PC-3 (cell line): ENCODE measurements at regions not wholly inside any gene's neighbourhood (a gene's known extent, or its start where the extent isn't known, plus 50 kb on each side); places are given as distances from the start of the nearest gene placed in this dataset.
A peak's percentile ranks its signal among the peaks of the same experiment; 100 is the strongest.

ENCODE experiments used
- ATAC-seq: fragments of 200-7000 bp; cut with Tn5 transposase; 2 replicates; pipeline ENCODE4 v1.9.1; 2020; ENCODE audit warnings: mild to moderate bottlenecking, moderate library complexity
- BruUV-seq: library from RNA; stranded (reverse); fragments of 400-500 nt; replicated peaks from 2 replicates; lab custom pipeline; 2021; lab: Mats Ljungman, UMichigan
- CTCF ChIA-PET: fragments of 300-600 bp; sonication (Branson Sonifier 250); formaldehyde crosslinking; loops from one replicate; lab custom pipeline; 2022; ENCODE audit warnings: antibody characterized with exemption; lab: Charles Lee
- POLR2A ChIA-PET: fragments of 300-600 bp; sonication (Branson Sonifier 250); formaldehyde crosslinking; loops from one replicate; lab custom pipeline; 2022; ENCODE audit warnings: antibody characterized with exemption; ENCODE audit not compliant: unreplicated experiment; lab: Charles Lee
- DNase-seq: peaks from one replicate; pipeline ENCODE4 v3.0.0-alpha.2; 2015
- H2AFZ ChIP-seq: fragments of 300-600 bp; sonication (generic); 2 replicates; pipeline ENCODE4 v1.6.0; 2016; ENCODE audit warnings: antibody characterized with exemption, low read length
- H3F3A ChIP-seq: fragments of 300-600 bp; sonication (generic); one replicate; pipeline ENCODE4 v1.6.0; 2017; ENCODE audit warnings: antibody characterized with exemption, low read length, control low read depth, mild to moderate bottlenecking; ENCODE audit not compliant: unreplicated experiment
- H3K27ac ChIP-seq: fragments of 300-600 bp; sonication (generic); 2 replicates; pipeline ENCODE4 v1.5.1; 2016; ENCODE audit warnings: mild to moderate bottlenecking, low read length
- H3K27me3 ChIP-seq: fragments of 300-600 bp; sonication (generic); 2 replicates; pipeline ENCODE4 v1.6.1; 2016; ENCODE audit warnings: low read length, mixed read lengths
- H3K36me3 ChIP-seq: fragments of 300-600 bp; sonication (generic); 2 replicates; pipeline ENCODE4 v1.6.1; 2016; ENCODE audit warnings: low read depth, mixed run types, low read length, mixed read lengths
- H3K4me1 ChIP-seq: fragments of 300-600 bp; sonication (generic); 2 replicates; pipeline ENCODE4 v1.5.1; 2016; ENCODE audit warnings: low read length; ENCODE audit not compliant: insufficient read depth
- H3K4me2 ChIP-seq: fragments of 300-600 bp; sonication (generic); 2 replicates; pipeline ENCODE4 v1.6.0; 2016; ENCODE audit warnings: low read length
- H3K4me3 ChIP-seq: fragments of 300-600 bp; sonication (generic); 2 replicates; pipeline ENCODE4 v1.5.1; 2016; ENCODE audit warnings: mild to moderate bottlenecking, low read length, mixed read lengths
- H3K79me2 ChIP-seq: fragments of 300-600 bp; sonication (generic); 2 replicates; pipeline ENCODE4 v1.6.1; 2017; ENCODE audit warnings: low read length, mixed read lengths
- H3K9ac ChIP-seq: fragments of 300-600 bp; sonication (generic); 2 replicates; pipeline ENCODE4 v1.6.0; 2016; ENCODE audit warnings: mild to moderate bottlenecking, low read length
- H3K9me2 ChIP-seq: fragments of 300-600 bp; sonication (generic); replicated peaks from 2 replicates; pipeline ENCODE4 v1.6.1; 2016; ENCODE audit warnings: mixed run types, low read length, mixed read lengths
- H3K9me3 ChIP-seq: fragments of 300-600 bp; sonication (generic); 2 replicates; pipeline ENCODE4 v1.6.1; 2016; ENCODE audit warnings: low read length, mixed read lengths
- H4K20me1 ChIP-seq: fragments of 300-600 bp; sonication (generic); 2 replicates; pipeline ENCODE4 v1.6.1; 2016; ENCODE audit warnings: low read length, mixed read lengths
- EZH2 ChIP-seq: fragments of 300-600 bp; sonication (generic); IDR thresholded peaks from one replicate; pipeline ENCODE4 v1.6.1; 2017; ENCODE audit warnings: antibody characterized with exemption, mild to moderate bottlenecking, low read length; ENCODE audit not compliant: unreplicated experiment
- EZH2phosphoT487 ChIP-seq: fragments of 300-600 bp; sonication (generic); IDR thresholded peaks from 2 replicates; pipeline ENCODE4 v1.6.1; 2018; ENCODE audit warnings: mild to moderate bottlenecking, antibody characterized with exemption, low read length, borderline replicate concordance
- intact Hi-C: fragments of 100-400 bp; cut with micrococcal nuclease; formaldehyde crosslinking; loops from 2 replicates; pipeline ENCODE4 v1.9.0; 2023
- TF ChIP-seq, protein P1 (sequence below): fragments of 300-600 bp; sonication (generic); conservative IDR thresholded peaks from 2 replicates; pipeline ENCODE4 v1.5.1; 2017; ENCODE audit warnings: antibody characterized with exemption, low read depth, mild to moderate bottlenecking, low read length

DNA sequence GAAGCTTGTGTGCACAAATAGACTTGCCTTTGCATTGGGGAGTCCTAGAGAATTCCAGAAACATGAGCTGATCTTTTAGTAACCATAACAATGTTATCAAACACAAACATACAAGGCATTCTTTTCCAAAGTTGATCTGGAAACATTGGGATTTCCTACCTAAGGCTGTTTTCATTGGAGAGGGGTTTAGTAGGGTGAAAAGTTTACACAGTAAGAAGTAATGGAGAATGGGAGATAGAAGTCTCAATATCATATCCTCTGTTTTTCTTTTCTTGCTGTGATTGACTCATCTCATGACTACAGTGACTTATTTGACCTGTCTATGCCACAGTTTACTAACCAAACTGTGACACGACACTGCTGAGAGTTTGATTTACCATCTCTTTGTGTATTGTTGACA lies 65.6 kb upstream of the PLA2G4A start:
- Histone ChIP-seq H3F3A (no peaks in the 10 kb centered on the region), H3K79me2 (no peaks in the 10 kb centered on the region), H2AFZ (no peak overlapping the region), H3K4me1 (peaks cover 15% of the 10 kb centered on the region), H4K20me1 (no peaks in the 10 kb centered on the region), H3K27me3 (no peaks in the 10 kb centered on the region), H3K27ac (peak overlapping the region; percentile 90), H3K9me2 (no peaks in the 10 kb centered on the region), H3K9me3 (no peaks in the 10 kb centered on the region), H3K4me3 (no peak overlapping the region), H3K4me2 (peak overlapping the region; percentile 37; the same call in 1 of the 2 replicates), H3K36me3 (no peaks in the 10 kb centered on the region), H3K9ac (peak overlapping the region; percentile 45; the same call in 1 of the 2 replicates)
- ATAC-seq (peak; percentile 80), DNase-seq (peak; percentile 74)
- ChIA-PET CTCF (no interaction called here), POLR2A (no interaction called here)
- intact Hi-C loops, result no loop called here
- TF ChIP-seq, protein P1, sequence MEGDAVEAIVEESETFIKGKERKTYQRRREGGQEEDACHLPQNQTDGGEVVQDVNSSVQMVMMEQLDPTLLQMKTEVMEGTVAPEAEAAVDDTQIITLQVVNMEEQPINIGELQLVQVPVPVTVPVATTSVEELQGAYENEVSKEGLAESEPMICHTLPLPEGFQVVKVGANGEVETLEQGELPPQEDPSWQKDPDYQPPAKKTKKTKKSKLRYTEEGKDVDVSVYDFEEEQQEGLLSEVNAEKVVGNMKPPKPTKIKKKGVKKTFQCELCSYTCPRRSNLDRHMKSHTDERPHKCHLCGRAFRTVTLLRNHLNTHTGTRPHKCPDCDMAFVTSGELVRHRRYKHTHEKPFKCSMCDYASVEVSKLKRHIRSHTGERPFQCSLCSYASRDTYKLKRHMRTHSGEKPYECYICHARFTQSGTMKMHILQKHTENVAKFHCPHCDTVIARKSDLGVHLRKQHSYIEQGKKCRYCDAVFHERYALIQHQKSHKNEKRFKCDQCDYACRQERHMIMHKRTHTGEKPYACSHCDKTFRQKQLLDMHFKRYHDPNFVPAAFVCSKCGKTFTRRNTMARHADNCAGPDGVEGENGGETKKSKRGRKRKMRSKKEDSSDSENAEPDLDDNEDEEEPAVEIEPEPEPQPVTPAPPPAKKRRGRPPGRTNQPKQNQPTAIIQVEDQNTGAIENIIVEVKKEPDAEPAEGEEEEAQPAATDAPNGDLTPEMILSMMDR, result no peak
- TF ChIP-seq EZH2, result no peak
- no peak for TF ChIP-seq EZH2phosphoT487
- no TSS peak for BruUV-seq

- peak overlapping the region; percentile 90 for H3K27ac ChIP-seq
- ATAC-seq (no peak), DNase-seq (no peak)
- peak overlapping the region; percentile 45; the same call in 1 of the 2 replicates for H3K9ac ChIP-seq
- H3K4me1 ChIP-seq, result peaks cover 15% of the 10 kb centered on the region
- H3K4me3 ChIP-seq, result no peak overlapping the region
- ChIA-PET POLR2A (no interaction called here), CTCF (no interaction called here)
- no peaks in the 10 kb centered on the region for H3K36me3 ChIP-seq
- peak overlapping the region; percentile 37; the same call in 1 of the 2 replicates for H3K4me2 ChIP-seq
- no TSS peak for BruUV-seq
- H3K79me2 ChIP-seq, result no peaks in the 10 kb centered on the region
- H2AFZ ChIP-seq, result no peak overlapping the region
- no peak for TF ChIP-seq EZH2
- TF ChIP-seq, protein P1, result no peak
- intact Hi-C loops, result no loop called here
- no peaks in the 10 kb centered on the region for H3K9me3 ChIP-seq
- H3K9me2 ChIP-seq, result no peaks in the 10 kb centered on the region
- H4K20me1 ChIP-seq, result no peaks in the 10 kb centered on the region
- no peaks in the 10 kb centered on the region for H3F3A ChIP-seq
- H3K27me3 ChIP-seq, result no peaks in the 10 kb centered on the region
Observed at GRCh38 chr1:186762653-186763052, 66.1 kb upstream of the PLA2G4A start.

- no peak for DNase-seq
- H3F3A ChIP-seq, result no peaks in the 10 kb centered on the region
- H4K20me1 ChIP-seq, result no peaks in the 10 kb centered on the region
- no peaks in the 10 kb centered on the region for H3K27me3 ChIP-seq
- ATAC-seq, result no peak
- H3K9me3 ChIP-seq, result no peaks in the 10 kb centered on the region
- no peak overlapping the region for H3K27ac ChIP-seq
- no peak overlapping the region for H3K9ac ChIP-seq
- intact Hi-C loops, result no loop called here
- no peaks in the 10 kb centered on the region for H3K9me2 ChIP-seq
- H2AFZ ChIP-seq, result no peak overlapping the region
- H3K4me3 ChIP-seq, result no peak overlapping the region
- TF ChIP-seq EZH2phosphoT487, result no peak
- no peak for TF ChIP-seq EZH2
- TF ChIP-seq, protein P1, result no peak
- no peak overlapping the region for H3K4me2 ChIP-seq
- ChIA-PET POLR2A (interaction anchor here (0.6 kb wide), 1 partner anchor 130 kb away, joined by 3 read pairs; no protein-coding TSS in a partner anchor), CTCF (no interaction called here)
- peaks cover 15% of the 10 kb centered on the region for H3K4me1 ChIP-seq
- no peaks in the 10 kb centered on the region for H3K79me2 ChIP-seq
- BruUV-seq, result no TSS peak
- H3K36me3 ChIP-seq, result no peaks in the 10 kb centered on the region
Observed at GRCh38 chr1:186761358-186761757, 67.4 kb upstream of the PLA2G4A start.
